HEK293 (cell line): ENCODE measurements at regions not wholly inside any gene's neighbourhood (a gene's known extent, or its start where the extent isn't known, plus 50 kb on each side); places are given as distances from the start of the nearest gene placed in this dataset.

Experiments
- CTCF ChIA-PET: fragments of 350-600 bp; formaldehyde crosslinking; extraction: SDS; loops from one replicate; lab custom pipeline; 2021; ENCODE audit warnings: antibody characterized with exemption; lab: Yijun Ruan, JAX
- POLR2A ChIA-PET: fragments of 300-600 bp; formaldehyde crosslinking; extraction: SDS; loops from one replicate; lab custom pipeline; 2020; ENCODE audit warnings: antibody characterized with exemption, inconsistent platforms; lab: Yijun Ruan, JAX
- H3K27ac ChIP-seq: fragments of 200-500 bp; sonication (Bioruptor generic); 2 replicates; pipeline ENCODE4 v1.5.1; 2014; ENCODE audit warnings: low read depth, low read length, control low read depth, inconsistent platforms; ENCODE audit errors: extremely low read depth
- H3K36me3 ChIP-seq, 2 experiments: fragments of 200-500 bp in 1 of 2; sonication (Bioruptor generic) in 1 of 2; 1 replicate in 1 of 2; 2 replicates in 1 of 2; pipeline ENCODE4 v1.5.1; 2014 to 2017; ENCODE audit warnings: inconsistent platforms in 2 of 2, low read length in 2 of 2; ENCODE audit not compliant: control insufficient read depth in 2 of 2, insufficient read depth in 1 of 2
- H3K4me1 ChIP-seq: fragments of 200-500 bp; sonication (Bioruptor generic); 2 replicates; pipeline ENCODE4 v1.5.1; 2014; ENCODE audit warnings: mild to moderate bottlenecking, low read length, inconsistent platforms; ENCODE audit not compliant: control insufficient read depth, insufficient read depth
- H3K4me3 ChIP-seq: 2 replicates; pipeline ENCODE4 v1.5.1; 2011; ENCODE audit warnings: low read depth, mild to moderate bottlenecking, control low read depth, low read length, moderate library complexity
- H3K9me3 ChIP-seq: fragments of 200-500 bp; sonication (Bioruptor generic); 2 replicates; pipeline ENCODE4 v1.5.1; 2014; ENCODE audit warnings: low read depth, low read length, inconsistent platforms; ENCODE audit not compliant: control insufficient read depth, insufficient read depth
- ATF2 ChIP-seq: fragments of 450-650 bp; formaldehyde crosslinking; IDR thresholded peaks from 2 replicates; pipeline ENCODE4 v1.5.1; 2016; ENCODE audit warnings: missing biosample characterization, missing genetic modification characterization, low read depth
- BCL6B ChIP-seq: fragments of 450-650 bp; formaldehyde crosslinking; IDR thresholded peaks from 2 replicates; pipeline ENCODE4 v1.5.1; 2017; ENCODE audit warnings: missing biosample characterization, missing genetic modification characterization
- EGR2 ChIP-seq: fragments of 450-650 bp; formaldehyde crosslinking; IDR thresholded peaks from 2 replicates; pipeline ENCODE4 v1.5.1; 2016; ENCODE audit warnings: low read depth, missing biosample characterization, missing genetic modification characterization
- FEZF1 ChIP-seq: fragments of 450-650 bp; formaldehyde crosslinking; IDR thresholded peaks from 2 replicates; pipeline ENCODE4 v1.5.1; 2016; ENCODE audit warnings: missing biosample characterization, missing genetic modification characterization
- KLF16 ChIP-seq: fragments of 450-650 bp; formaldehyde crosslinking; IDR thresholded peaks from 2 replicates; pipeline ENCODE4 v1.5.1; 2017; ENCODE audit warnings: missing biosample characterization, missing genetic modification characterization
- PBX3 ChIP-seq: sonication (generic); formaldehyde crosslinking; IDR thresholded peaks from 2 replicates; pipeline ENCODE4 v1.8.1; 2022; ENCODE audit warnings: mild to moderate bottlenecking, moderate library complexity, missing genetic modification reagents
- RBAK ChIP-seq: fragments of 450-650 bp; formaldehyde crosslinking; IDR thresholded peaks from 2 replicates; pipeline ENCODE4 v1.5.1; 2016; ENCODE audit warnings: missing biosample characterization, missing genetic modification characterization
- SCRT1 ChIP-seq: fragments of 450-650 bp; formaldehyde crosslinking; IDR thresholded peaks from 2 replicates; pipeline ENCODE4 v1.5.1; 2016; ENCODE audit warnings: missing biosample characterization, missing genetic modification characterization, borderline replicate concordance
- TCF7L2 ChIP-seq: IDR thresholded peaks from 2 replicates; pipeline ENCODE4 v1.6.1; 2011; ENCODE audit warnings: low read depth, mild to moderate bottlenecking, inconsistent platforms, low read length, moderate library complexity, borderline replicate concordance
- ZBTB11 ChIP-seq: fragments of 450-650 bp; formaldehyde crosslinking; conservative IDR thresholded peaks from 2 replicates; pipeline ENCODE4 v1.5.1; 2016; ENCODE audit warnings: low read depth, missing biosample characterization, missing genetic modification characterization
- ZBTB20 ChIP-seq: fragments of 450-650 bp; formaldehyde crosslinking; IDR thresholded peaks from 2 replicates; pipeline ENCODE4 v1.5.1; 2016; ENCODE audit warnings: missing biosample characterization, missing genetic modification characterization
- ZBTB21 ChIP-seq: fragments of 450-650 bp; formaldehyde crosslinking; IDR thresholded peaks from 2 replicates; pipeline ENCODE4 v1.5.1; 2017; ENCODE audit warnings: missing biosample characterization, missing genetic modification characterization
- ZNF155 ChIP-seq: fragments of 450-650 bp; formaldehyde crosslinking; IDR thresholded peaks from 2 replicates; pipeline ENCODE4 v1.5.1; 2016; ENCODE audit warnings: missing biosample characterization, missing genetic modification characterization
- ZNF174 ChIP-seq: fragments of 450-650 bp; formaldehyde crosslinking; IDR thresholded peaks from 2 replicates; pipeline ENCODE4 v1.5.0; 2017; ENCODE audit warnings: missing biosample characterization, mild to moderate bottlenecking, missing genetic modification characterization
- ZNF184 ChIP-seq: fragments of 450-650 bp; IDR thresholded peaks from 2 replicates; pipeline ENCODE4 v1.5.1; 2018; ENCODE audit warnings: missing biosample characterization, mild to moderate bottlenecking, missing genetic modification characterization
- ZNF202 ChIP-seq: fragments of 450-650 bp; formaldehyde crosslinking; IDR thresholded peaks from 2 replicates; pipeline ENCODE4 v1.5.1; 2016; ENCODE audit warnings: missing biosample characterization, missing genetic modification characterization, borderline replicate concordance
- ZNF362 ChIP-seq: fragments of 450-650 bp; formaldehyde crosslinking; IDR thresholded peaks from 2 replicates; pipeline ENCODE4 v1.5.1; 2016; ENCODE audit warnings: missing biosample characterization, missing genetic modification characterization
- ZNF416 ChIP-seq: fragments of 450-650 bp; formaldehyde crosslinking; IDR thresholded peaks from 2 replicates; pipeline ENCODE4 v1.5.1; 2016; ENCODE audit warnings: missing biosample characterization, missing genetic modification characterization
- ZNF510 ChIP-seq: fragments of 450-650 bp; formaldehyde crosslinking; IDR thresholded peaks from 2 replicates; pipeline ENCODE4 v1.5.1; 2018; ENCODE audit warnings: mild to moderate bottlenecking, missing genetic modification characterization, missing biosample characterization; ENCODE audit not compliant: insufficient replicate concordance
- ZNF529 ChIP-seq: fragments of 450-650 bp; formaldehyde crosslinking; IDR thresholded peaks from 2 replicates; pipeline ENCODE4 v1.5.1; 2017; ENCODE audit warnings: missing genetic modification characterization, missing biosample characterization; ENCODE audit not compliant: insufficient replicate concordance
- ZNF623 ChIP-seq: fragments of 450-650 bp; formaldehyde crosslinking; IDR thresholded peaks from 2 replicates; pipeline ENCODE4 v1.5.1; 2016; ENCODE audit warnings: missing biosample characterization, missing genetic modification characterization
- ZNF629 ChIP-seq: fragments of 450-650 bp; formaldehyde crosslinking; IDR thresholded peaks from 2 replicates; pipeline ENCODE4 v1.5.1; 2017; ENCODE audit warnings: missing biosample characterization, missing genetic modification characterization
- ZNF658 ChIP-seq: fragments of 450-650 bp; formaldehyde crosslinking; IDR thresholded peaks from 2 replicates; pipeline ENCODE4; 2016; ENCODE audit warnings: missing biosample characterization, missing genetic modification characterization
- ZSCAN16 ChIP-seq: fragments of 450-650 bp; formaldehyde crosslinking; IDR thresholded peaks from 2 replicates; pipeline ENCODE4 v1.5.1; 2016; ENCODE audit warnings: missing biosample characterization, missing genetic modification characterization

- TF ChIP-seq ZSCAN16 (tag by site-specific recombination) (no peak), ZNF658 (no peak), PBX3 (CRISPR knock-in tag) (no peak), RBAK (tag by site-specific recombination) (no peak), ZNF510 (no peak), ZNF174 (no peak)
- TF ChIP-seq, all 188 proteins: peak for 0
Observed at GRCh38 chr4:8682296-8682695, 89.7 kb downstream of the CPZ start (continued).

- POLR2A ChIA-PET, result no interaction called here
- CTCF ChIA-PET, result no interaction called here
- no peaks in the 10 kb centered on the region for H3K36me3 ChIP-seq
- H3K27ac ChIP-seq, result no peak overlapping the region
- H3K4me1 ChIP-seq, result no peaks in the 10 kb centered on the region
- no peak overlapping the region for H3K4me3 ChIP-seq
- TF ChIP-seq ZNF362 (tag by site-specific recombination), result no peak
- no peak for TF ChIP-seq ZNF155 (tag by site-specific recombination)
- TF ChIP-seq ZBTB21 (tag by site-specific recombination), result no peak
- no peak for TF ChIP-seq ZNF629 (tag by site-specific recombination)
- no peak for TF ChIP-seq ZBTB20 (tag by site-specific recombination)
- TF ChIP-seq ZNF202 (tag by site-specific recombination), result no peak
- TF ChIP-seq BCL6B (tag by site-specific recombination), result no peak
- TF ChIP-seq TCF7L2, result no peak
- no peak for TF ChIP-seq ZNF529 (tag by site-specific recombination)
- no peak for TF ChIP-seq SCRT1 (tag by site-specific recombination)
- no peak for TF ChIP-seq ZBTB11 (tag by site-specific recombination)
- TF ChIP-seq ZSCAN16 (tag by site-specific recombination), result no peak
- no peaks in the 10 kb centered on the region for H3K9me3 ChIP-seq
Observed at GRCh38 chr4:8681391-8681790, 88.8 kb downstream of the CPZ start.

- CTCF ChIA-PET, result interaction anchor here (0.6 to 1.5 kb wide), 4 partner anchors 42 to 206 kb away, joined by 3 to 4 read pairs (median 3); no protein-coding TSS in a partner anchor
- TF ChIP-seq ZNF184 (tag by site-specific recombination) (no peak), ATF2 (tag by site-specific recombination) (0 out of 2 replicates have a peak, but pooled peaks have one; percentile 28), EGR2 (tag by site-specific recombination) (no peak), KLF16 (tag by site-specific recombination) (no peak), ZNF623 (no peak), FEZF1 (peak; percentile 91), ZNF416 (tag by site-specific recombination) (no peak)
- Histone ChIP-seq H3K9me3 (no peaks in the 10 kb centered on the region), H3K4me3 (no peak overlapping the region), H3K27ac (no peak overlapping the region), H3K36me3 (no peaks in the 10 kb centered on the region), H3K4me1 (no peaks in the 10 kb centered on the region)
- POLR2A ChIA-PET, result no interaction called here
Observed at GRCh38 chr4:8679032-8679431, 86.5 kb downstream of the CPZ start.
